Transverse colon (tissue), 4 donors: ENCODE measurements at regions not wholly inside any gene's neighbourhood (a gene's known extent, or its start where the extent isn't known, plus 50 kb on each side); places are given as distances from the start of the nearest gene placed in this dataset.

Experiments
- DNase-seq: peaks from one replicate; pipeline ENCODE4 v3.0.0-alpha.2; 2019
- H3K27ac ChIP-seq, 4 donors: fragments of 200-600 bp; sonication (generic); 2 replicates each; pipeline ENCODE4 v1.5.1; 2016 to 2018; ENCODE audit warnings: inconsistent platforms in 4 of 4
- H3K27me3 ChIP-seq: fragments of 200-600 bp; sonication (generic); 2 replicates; pipeline ENCODE4 v1.5.1; 2017; ENCODE audit warnings: inconsistent platforms
- H3K36me3 ChIP-seq, 4 donors: fragments of 200-600 bp; sonication (generic); 2 replicates each; pipeline ENCODE4 v1.5.1; 2017 to 2019; ENCODE audit warnings: inconsistent platforms in 4 of 4
- H3K4me1 ChIP-seq, 4 donors: fragments of 200-600 bp; sonication (generic); 2 replicates each; pipeline ENCODE4 v1.5.1; 2017 to 2020; ENCODE audit warnings: inconsistent platforms in 4 of 4
- H3K4me3 ChIP-seq, 4 donors: fragments of 200-600 bp; sonication (generic); 1 replicate in 1 of 4; 2 replicates in 3 of 4; pipeline versions ENCODE4 v1.5.1 to v1.6.1; 2017 to 2019; ENCODE audit warnings: inconsistent platforms in 4 of 4
- H3K9me3 ChIP-seq, 2 donors: fragments of 200-600 bp; sonication (generic); 2 replicates each; pipeline ENCODE4 v1.5.1; 2017 to 2019; ENCODE audit warnings: inconsistent platforms in 2 of 2
- CTCF ChIP-seq, 5 experiments: fragments of 200-600 bp in 3 of 5; fragments of 450-650 bp in 2 of 5; sonication (generic) in 3 of 5; IDR thresholded peaks; 1 replicate in 2 of 5; 2 replicates in 3 of 5; pipeline ENCODE4 v1.5.1; 2016 to 2017; ENCODE audit warnings: antibody characterized with exemption in 5 of 5, inconsistent platforms in 3 of 5, mild to moderate bottlenecking in 2 of 5, moderate library complexity in 1 of 5
- EP300 ChIP-seq: sonication (generic); formaldehyde crosslinking; IDR thresholded peaks from one replicate; pipeline ENCODE4 v1.6.1; 2017; ENCODE audit warnings: antibody characterized with exemption, low read depth
- POLR2A ChIP-seq: fragments of 450-650 bp; IDR thresholded peaks from one replicate; pipeline ENCODE4 v1.6.1; 2016; ENCODE audit warnings: antibody characterized with exemption, mild to moderate bottlenecking, moderate library complexity
- POLR2AphosphoS5 ChIP-seq, 3 donors: sonication (generic); formaldehyde crosslinking; IDR thresholded peaks; one replicate each; pipeline ENCODE4 v1.6.1; 2016; ENCODE audit warnings: antibody characterized with exemption in 3 of 3
- WGBS, 2 donors: methylation state at CpG; one replicate each; pipeline ENCODE4 v1.1.5; 2018; ENCODE audit warnings: low coverage in 1 of 2; 5-methylcytosine and 5-hydroxymethylcytosine counted together
- in situ Hi-C, 4 donors: fragments of 200-750 bp; cut with MboI; loops; one replicate each; pipeline versions ENCODE4 v1.15.0 to v1.15.1; 2017; ENCODE audit warnings: low sequenced_read_pairs in 3 of 4, low pct_ligation_motif_present in 1 of 4, low pct_unique_long_range_greater_than_20kb in 1 of 4
- intact Hi-C: fragments of 100-400 bp; cut with DNase I; formaldehyde crosslinking; loops from one replicate; pipeline ENCODE4 v1.15.1; 2023; ENCODE audit warnings: low total_unique reads

- peaks cover 29% of the 10 kb centered on the region for H3K27me3 ChIP-seq
- H3K4me1 ChIP-seq: no peaks in the 10 kb centered on the region
- 89 to 94% methylated on average over 1 to 3 of the region's 3 CpGs for WGBS, 2 donors
- TF ChIP-seq POLR2A (no peak), CTCF (IDR thresholded peaks at IDR 0.05) (no peak), POLR2AphosphoS5 (IDR thresholded peaks at IDR 0.05) (no peak), EP300 (no peak)
- no peaks in the 10 kb centered on the region for H3K9me3 ChIP-seq
- H3K27ac ChIP-seq: no peak overlapping the region
- no peaks in the 10 kb centered on the region for H3K36me3 ChIP-seq
- no peak overlapping the region for H3K4me3 ChIP-seq
- in situ Hi-C loops (no loop called here), intact Hi-C loops (no loop called here)
- no peak for DNase-seq
These were observed 226.6 kb downstream of the ABHD5 start for GRCh38 chr3:43917361-43917760.

GRCh38 chr3:43919029-43919428 lies 228.3 kb downstream of the ABHD5 start:
- H3K27ac ChIP-seq: no peak overlapping the region
- peaks cover 46% of the 10 kb centered on the region for H3K27me3 ChIP-seq
- no peak for DNase-seq
- in situ Hi-C loops (no loop called here), intact Hi-C loops (no loop called here)
- TF ChIP-seq POLR2A (no peak), CTCF (IDR thresholded peaks at IDR 0.05) (no peak), EP300 (no peak), POLR2AphosphoS5 (IDR thresholded peaks at IDR 0.05) (no peak)
- H3K4me3 ChIP-seq: no peak overlapping the region
- no peaks in the 10 kb centered on the region for H3K9me3 ChIP-seq
- H3K4me1 ChIP-seq: no peaks in the 10 kb centered on the region
- no peaks in the 10 kb centered on the region for H3K36me3 ChIP-seq
- 56 to 66% methylated on average over 4 to 7 of the region's 7 CpGs for WGBS, 2 donors

GRCh38 chr3:43921056-43921648 lies 230.4 kb downstream of the ABHD5 start:
- 56 to 72% methylated on average over 4 to 8 of the region's 8 CpGs for WGBS, 2 donors
- TF ChIP-seq EP300 (no peak), POLR2A (no peak), POLR2AphosphoS5 (IDR thresholded peaks at IDR 0.05) (no peak)
- DNase-seq: no peak
- no peaks in the 10 kb centered on the region for H3K4me1 ChIP-seq
- H3K4me3 ChIP-seq: no peak overlapping the region
- in situ Hi-C loops (no loop called here), intact Hi-C loops (no loop called here)
- no peaks in the 10 kb centered on the region for H3K9me3 ChIP-seq
- no peak overlapping the region for H3K27ac ChIP-seq
- H3K36me3 ChIP-seq: no peaks in the 10 kb centered on the region
- peaks cover 63% of the 10 kb centered on the region for H3K27me3 ChIP-seq

GRCh38 chr3:43922374-43922773 lies 231.6 kb downstream of the ABHD5 start:
- intact Hi-C loops (no loop called here), in situ Hi-C loops (no loop called here)
- Histone ChIP-seq H3K27ac (no peak overlapping the region), H3K9me3 (no peaks in the 10 kb centered on the region), H3K4me3 (no peak overlapping the region), H3K27me3 (peaks cover 70% of the 10 kb centered on the region), H3K4me1 (no peaks in the 10 kb centered on the region), H3K36me3 (no peaks in the 10 kb centered on the region)
- 51 to 56% methylated on average over 3 of the region's 3 CpGs for WGBS, 2 donors
- no peak for TF ChIP-seq CTCF (IDR thresholded peaks at IDR 0.05)
- no peak for TF ChIP-seq EP300
- no peak for TF ChIP-seq POLR2AphosphoS5 (IDR thresholded peaks at IDR 0.05)
- TF ChIP-seq POLR2A: no peak
- DNase-seq: no peak
